ENCODE measurements at regions not wholly inside any gene's neighbourhood (a gene's known extent, or its start where the extent isn't known, plus 50 kb on each side); places are given as distances from the start of the nearest gene placed in this dataset.

- Mint-ChIP-seq H3K9me3 (ENCODE audit: unreplicated experiment) (no peaks in the 10 kb centered on the region), H3K36me3 (ENCODE audit: low read depth, unreplicated experiment) (no peaks in the 10 kb centered on the region), H3K27me3 (ENCODE audit: unreplicated experiment) (peaks cover 3% of the 10 kb centered on the region), H3K4me3 (ENCODE audit: unreplicated experiment) (no peak overlapping the region), H3K27ac (ENCODE audit: unreplicated experiment) (no peak overlapping the region), H3K4me1 (ENCODE audit: unreplicated experiment) (peaks cover 3% of the 10 kb centered on the region)
- TF ChIP-seq CTCF (IDR thresholded peaks at IDR 0.05; ENCODE audit: unreplicated experiment) = no peak
- no peak for DNase-seq (ENCODE audit: low spot score)
Measured at GRCh38 chr13:91106565-91106964, 240.9 kb upstream of the MIR17HG start.

GRCh38 chr13:91108315-91108714, 239.2 kb upstream of the MIR17HG start:
- Mint-ChIP-seq H3K36me3 (ENCODE audit: low read depth, unreplicated experiment) (no peaks in the 10 kb centered on the region), H3K9me3 (ENCODE audit: unreplicated experiment) (no peaks in the 10 kb centered on the region), H3K27ac (ENCODE audit: unreplicated experiment) (no peak overlapping the region), H3K4me3 (ENCODE audit: unreplicated experiment) (no peak overlapping the region), H3K4me1 (ENCODE audit: unreplicated experiment) (peaks cover 2% of the 10 kb centered on the region), H3K27me3 (ENCODE audit: unreplicated experiment) (peaks cover 2% of the 10 kb centered on the region)
- no peak for TF ChIP-seq CTCF (IDR thresholded peaks at IDR 0.05; ENCODE audit: unreplicated experiment)
- no peak for DNase-seq (ENCODE audit: low spot score)

DNA sequence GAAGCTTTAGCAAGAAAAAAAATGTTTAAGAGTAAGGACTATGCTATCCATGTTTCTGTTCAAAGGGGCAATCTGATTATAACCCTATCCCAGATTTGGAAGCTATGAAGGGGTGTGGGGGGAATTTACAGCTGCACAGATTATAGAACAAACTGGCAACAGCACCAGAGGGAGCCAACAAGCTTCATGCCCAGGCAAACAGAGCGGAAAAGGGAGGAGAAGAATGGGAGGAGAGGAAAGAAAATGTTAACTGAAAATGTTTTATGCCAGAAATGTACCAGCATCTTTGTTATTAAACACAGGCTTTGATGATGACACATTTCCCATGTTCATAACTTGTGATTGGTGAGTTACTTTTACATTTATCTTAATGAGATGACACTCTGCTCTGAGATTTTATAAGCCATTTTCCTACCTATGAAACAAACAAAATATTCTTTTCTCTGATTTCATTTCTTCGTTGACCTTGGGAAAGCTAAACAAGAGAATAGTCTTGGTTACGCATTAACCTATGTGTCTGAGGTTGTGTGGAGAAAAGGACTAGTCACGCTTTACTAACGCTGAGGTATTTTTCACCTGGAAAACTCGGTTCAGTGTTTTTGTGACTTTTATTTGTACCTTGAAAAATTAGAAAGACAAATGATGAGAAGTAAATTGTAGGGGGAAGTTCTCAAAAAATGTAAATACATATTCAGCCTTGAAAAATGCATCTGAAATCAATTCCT, 235.8 kb upstream of the MIR17HG start:
- Mint-ChIP-seq H3K4me1 (ENCODE audit: unreplicated experiment) (peaks cover 20% of the 10 kb centered on the region), H3K27ac (ENCODE audit: unreplicated experiment) (no peak overlapping the region), H3K36me3 (ENCODE audit: low read depth, unreplicated experiment) (no peaks in the 10 kb centered on the region), H3K27me3 (ENCODE audit: unreplicated experiment) (peaks cover 2% of the 10 kb centered on the region), H3K9me3 (ENCODE audit: unreplicated experiment) (no peaks in the 10 kb centered on the region), H3K4me3 (ENCODE audit: unreplicated experiment) (no peak overlapping the region)
- DNase-seq (ENCODE audit: low spot score) = no peak
- no peak for TF ChIP-seq CTCF (IDR thresholded peaks at IDR 0.05; ENCODE audit: unreplicated experiment)

DNA sequence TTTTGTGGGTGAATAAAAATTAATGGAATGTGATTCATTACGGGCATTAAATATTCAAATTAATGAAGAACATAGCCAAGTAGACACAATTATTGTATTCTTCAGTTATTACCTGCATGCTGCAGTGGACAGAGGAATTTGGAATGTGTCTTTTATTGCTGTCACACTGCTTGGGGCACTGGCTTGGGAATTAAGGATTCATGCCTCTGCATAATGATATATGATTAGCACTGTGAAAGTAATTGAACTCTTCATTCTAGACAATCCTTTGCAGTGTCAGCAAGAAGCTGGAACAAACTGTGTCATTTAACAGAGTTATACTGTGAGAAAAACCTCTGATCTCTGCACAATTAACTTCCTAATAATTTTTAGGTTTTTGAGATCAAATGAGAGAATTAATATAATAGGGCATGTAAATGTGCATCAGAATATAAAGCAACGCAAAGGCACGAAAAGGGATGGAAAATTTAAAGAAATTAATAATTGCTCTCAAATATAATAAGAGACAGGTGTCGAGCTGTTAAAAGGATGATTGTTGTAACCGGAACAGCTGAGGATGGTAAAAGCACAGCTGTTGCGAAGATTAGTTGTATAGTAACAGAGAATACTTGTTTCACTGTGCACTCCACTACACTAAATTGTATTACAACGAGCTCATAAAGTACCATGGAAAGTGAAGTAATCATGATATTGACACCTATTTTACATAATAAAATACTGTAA, 235.1 kb upstream of the MIR17HG start:
- Mint-ChIP-seq H3K27me3 (ENCODE audit: unreplicated experiment) (peaks cover 2% of the 10 kb centered on the region), H3K36me3 (ENCODE audit: low read depth, unreplicated experiment) (no peaks in the 10 kb centered on the region), H3K9me3 (ENCODE audit: unreplicated experiment) (no peaks in the 10 kb centered on the region), H3K4me1 (ENCODE audit: unreplicated experiment) (peaks cover 24% of the 10 kb centered on the region), H3K4me3 (ENCODE audit: unreplicated experiment) (no peak overlapping the region), H3K27ac (ENCODE audit: unreplicated experiment) (no peak overlapping the region)
- no peak for DNase-seq (ENCODE audit: low spot score)
- no peak for TF ChIP-seq CTCF (IDR thresholded peaks at IDR 0.05; ENCODE audit: unreplicated experiment)

DNA sequence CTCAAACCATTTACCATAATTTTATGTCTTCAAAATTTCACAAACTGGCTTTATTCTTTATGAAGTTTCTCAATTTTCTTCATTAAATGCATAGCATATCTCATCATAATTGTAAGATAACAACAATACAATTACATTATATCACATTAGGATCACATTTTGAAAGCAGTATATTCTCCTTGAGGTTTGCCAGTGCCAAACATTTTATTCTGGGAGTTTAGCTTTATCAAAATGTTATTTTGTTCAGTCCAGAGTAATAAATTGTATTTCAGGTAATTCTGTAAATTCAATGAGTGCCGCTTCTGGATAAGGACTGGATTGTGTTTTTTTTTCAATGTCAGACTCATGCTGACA, 234.6 kb upstream of the MIR17HG start:
- H3K36me3 Mint-ChIP-seq (ENCODE audit: low read depth, unreplicated experiment) = no peaks in the 10 kb centered on the region
- DNase-seq (ENCODE audit: low spot score) = no peak
- no peak overlapping the region for H3K27ac Mint-ChIP-seq (ENCODE audit: unreplicated experiment)
- H3K9me3 Mint-ChIP-seq (ENCODE audit: unreplicated experiment) = no peaks in the 10 kb centered on the region
- H3K27me3 Mint-ChIP-seq (ENCODE audit: unreplicated experiment) = peaks cover 2% of the 10 kb centered on the region
- TF ChIP-seq CTCF (IDR thresholded peaks at IDR 0.05; ENCODE audit: unreplicated experiment) = no peak
- H3K4me1 Mint-ChIP-seq (ENCODE audit: unreplicated experiment) = peaks cover 26% of the 10 kb centered on the region
- H3K4me3 Mint-ChIP-seq (ENCODE audit: unreplicated experiment) = no peak overlapping the region
